ENCODE measurements at regions not wholly inside any gene's neighbourhood (a gene's known extent, or its start where the extent isn't known, plus 50 kb on each side); places are given as distances from the start of the nearest gene placed in this dataset.

- H3K9me3 Mint-ChIP-seq: no peaks in the 10 kb centered on the region
- Histone ChIP-seq H3K4me2 (no peak overlapping the region), H3K4me3 (no peak overlapping the region), H4K20me1 (replicated peaks; ENCODE audit: insufficient read depth) (no peaks in the 10 kb centered on the region), H3K79me2 (replicated peaks; ENCODE audit: insufficient read depth) (no peaks in the 10 kb centered on the region), H3K4me1 (ENCODE audit: insufficient read depth) (no peaks in the 10 kb centered on the region), H3K27me3 (ENCODE audit: insufficient read depth) (no peaks in the 10 kb centered on the region), H3K27ac (ENCODE audit: low read depth) (no peak overlapping the region), H3K9me2 (ENCODE audit: insufficient read depth) (0 out of 2 replicates have a peak, but pooled peaks cover 3% of the 10 kb centered on the region), H3F3A (replicated peaks; ENCODE audit: low read depth) (no peaks in the 10 kb centered on the region), H2AFZ (no peak overlapping the region), H3K36me3 (ENCODE audit: insufficient read depth) (no peaks in the 10 kb centered on the region)
- no peaks in the 10 kb centered on the region for H3K4me1 Mint-ChIP-seq
- no peak overlapping the region for H3K27ac Mint-ChIP-seq
- no peaks in the 10 kb centered on the region for H3K27me3 Mint-ChIP-seq (ENCODE audit: insufficient read depth, low read depth, poor library complexity)
- no peak overlapping the region for H3K4me3 Mint-ChIP-seq
- TF ChIP-seq ZNF331 (CRISPR knock-in tag; IDR thresholded peaks at IDR 0.05; ENCODE audit: low read depth) (no peak), POLR2AphosphoS5 (IDR thresholded peaks at IDR 0.05; ENCODE audit: low read depth) (no peak), REST (IDR thresholded peaks at IDR 0.05; ENCODE audit: unreplicated experiment) (no peak), NANOG (IDR thresholded peaks at IDR 0.05; ENCODE audit: borderline replicate concordance) (no peak), EZH2 (IDR thresholded peaks at IDR 0.05; ENCODE audit: low read depth, unreplicated experiment) (no peak)
- ATAC-seq: no peak
- no peaks in the 10 kb centered on the region for H3K36me3 Mint-ChIP-seq (ENCODE audit: low read depth)
- DNase-seq (ENCODE audit: low spot score): no peak
These were observed 209.9 kb upstream of the NAV2 start for GRCh38 chr11:19502691-19503253.

- H3F3A ChIP-seq (replicated peaks; ENCODE audit: low read depth): no peaks in the 10 kb centered on the region
- Mint-ChIP-seq H3K36me3 (ENCODE audit: low read depth) (no peaks in the 10 kb centered on the region), H3K9me3 (no peaks in the 10 kb centered on the region), H3K4me1 (no peaks in the 10 kb centered on the region), H3K27me3 (ENCODE audit: insufficient read depth, low read depth, poor library complexity) (no peaks in the 10 kb centered on the region), H3K4me3 (no peak overlapping the region), H3K27ac (no peak overlapping the region)
- H4K20me1 ChIP-seq (replicated peaks; ENCODE audit: insufficient read depth): no peaks in the 10 kb centered on the region
- no peaks in the 10 kb centered on the region for H3K36me3 ChIP-seq (ENCODE audit: insufficient read depth)
- no peaks in the 10 kb centered on the region for H3K79me2 ChIP-seq (replicated peaks; ENCODE audit: insufficient read depth)
- H3K4me3 ChIP-seq: no peak overlapping the region
- no peak for TF ChIP-seq EZH2phosphoT487 (IDR thresholded peaks at IDR 0.05; ENCODE audit: unreplicated experiment)
- no peaks in the 10 kb centered on the region for H3K27me3 ChIP-seq (ENCODE audit: insufficient read depth)
- H2AFZ ChIP-seq: no peak overlapping the region
- DNase-seq (ENCODE audit: low spot score): no peak
- H3K4me2 ChIP-seq: no peak overlapping the region
- 0 out of 2 replicates have a peak, but pooled peaks cover 3% of the 10 kb centered on the region for H3K9me2 ChIP-seq (ENCODE audit: insufficient read depth)
- H3K27ac ChIP-seq (ENCODE audit: low read depth): no peak overlapping the region
- no peaks in the 10 kb centered on the region for H3K4me1 ChIP-seq (ENCODE audit: insufficient read depth)
- no peak for ATAC-seq
These were observed 211.0 kb upstream of the NAV2 start for GRCh38 chr11:19501631-19502030.

GRCh38 chr11:19499999-19500398 lies 212.6 kb upstream of the NAV2 start:
- no peaks in the 10 kb centered on the region for H3K27me3 Mint-ChIP-seq (ENCODE audit: insufficient read depth, low read depth, poor library complexity)
- TF ChIP-seq JUNB (IDR thresholded peaks at IDR 0.05; ENCODE audit: unreplicated experiment) (no peak), ZNF114 (CRISPR knock-in tag; IDR thresholded peaks at IDR 0.05) (no peak)
- no peaks in the 10 kb centered on the region for H3K36me3 Mint-ChIP-seq (ENCODE audit: low read depth)
- Histone ChIP-seq H3K4me3 (no peak overlapping the region), H4K20me1 (replicated peaks; ENCODE audit: insufficient read depth) (no peaks in the 10 kb centered on the region), H3K79me2 (replicated peaks; ENCODE audit: insufficient read depth) (no peaks in the 10 kb centered on the region), H3K9me2 (ENCODE audit: insufficient read depth) (0 out of 2 replicates have a peak, but pooled peaks cover 2% of the 10 kb centered on the region), H2AFZ (no peak overlapping the region), H3K27me3 (ENCODE audit: insufficient read depth) (no peaks in the 10 kb centered on the region), H3K27ac (ENCODE audit: low read depth) (no peak overlapping the region), H3K4me1 (ENCODE audit: insufficient read depth) (no peaks in the 10 kb centered on the region), H3K4me2 (no peak overlapping the region), H3K36me3 (ENCODE audit: insufficient read depth) (no peaks in the 10 kb centered on the region), H3F3A (replicated peaks; ENCODE audit: low read depth) (no peaks in the 10 kb centered on the region)
- H3K4me1 Mint-ChIP-seq: no peaks in the 10 kb centered on the region
- ATAC-seq (no peak), DNase-seq (ENCODE audit: low spot score) (no peak)
- H3K4me3 Mint-ChIP-seq: no peak overlapping the region
- peaks cover 3% of the 10 kb centered on the region; the same call in 1 of the 3 replicates for H3K9me3 Mint-ChIP-seq
- H3K27ac Mint-ChIP-seq: no peak overlapping the region
